PC-9 (cell line): ENCODE measurements at regions not wholly inside any gene's neighbourhood (a gene's known extent, or its start where the extent isn't known, plus 50 kb on each side); places are given as distances from the start of the nearest gene placed in this dataset.

Experiments
- EZH2 ChIP-seq: fragments of 200-600 bp; sonication (generic); IDR thresholded peaks from 2 replicates; pipeline ENCODE4 v1.8.0; 2017; ENCODE audit warnings: antibody characterized with exemption, low read depth
- TF ChIP-seq, protein P1 (sequence below): fragments of 200-600 bp; sonication (generic); conservative IDR thresholded peaks from 2 replicates; pipeline ENCODE4 v1.6.1; 2017; ENCODE audit warnings: mixed run types, antibody characterized with exemption, mild to moderate bottlenecking, moderate library complexity

DNA sequence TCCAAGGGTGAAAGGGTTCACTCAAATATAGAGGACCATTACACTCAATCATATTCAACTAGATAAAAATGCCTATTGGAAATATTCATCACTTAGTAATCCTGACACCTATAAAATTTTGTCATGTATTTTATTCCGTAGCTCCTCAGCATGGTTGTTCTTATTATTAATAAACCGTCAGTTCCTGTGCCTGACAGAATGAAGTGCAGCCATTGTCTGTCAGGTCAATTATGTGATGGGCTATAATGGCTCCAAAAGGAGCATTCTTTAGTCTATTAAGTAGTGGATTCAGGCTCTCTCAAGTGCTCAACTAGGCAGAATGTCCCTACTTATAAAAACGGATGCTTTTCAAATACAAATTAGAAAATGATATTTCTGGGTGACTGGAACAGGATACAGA is 916.1 kb upstream of the ANO3 start:
- TF ChIP-seq, protein P1, sequence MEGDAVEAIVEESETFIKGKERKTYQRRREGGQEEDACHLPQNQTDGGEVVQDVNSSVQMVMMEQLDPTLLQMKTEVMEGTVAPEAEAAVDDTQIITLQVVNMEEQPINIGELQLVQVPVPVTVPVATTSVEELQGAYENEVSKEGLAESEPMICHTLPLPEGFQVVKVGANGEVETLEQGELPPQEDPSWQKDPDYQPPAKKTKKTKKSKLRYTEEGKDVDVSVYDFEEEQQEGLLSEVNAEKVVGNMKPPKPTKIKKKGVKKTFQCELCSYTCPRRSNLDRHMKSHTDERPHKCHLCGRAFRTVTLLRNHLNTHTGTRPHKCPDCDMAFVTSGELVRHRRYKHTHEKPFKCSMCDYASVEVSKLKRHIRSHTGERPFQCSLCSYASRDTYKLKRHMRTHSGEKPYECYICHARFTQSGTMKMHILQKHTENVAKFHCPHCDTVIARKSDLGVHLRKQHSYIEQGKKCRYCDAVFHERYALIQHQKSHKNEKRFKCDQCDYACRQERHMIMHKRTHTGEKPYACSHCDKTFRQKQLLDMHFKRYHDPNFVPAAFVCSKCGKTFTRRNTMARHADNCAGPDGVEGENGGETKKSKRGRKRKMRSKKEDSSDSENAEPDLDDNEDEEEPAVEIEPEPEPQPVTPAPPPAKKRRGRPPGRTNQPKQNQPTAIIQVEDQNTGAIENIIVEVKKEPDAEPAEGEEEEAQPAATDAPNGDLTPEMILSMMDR, result no peak
- no peak for TF ChIP-seq EZH2
